Transverse colon (tissue), 4 donors: ENCODE measurements at regions not wholly inside any gene's neighbourhood (a gene's known extent, or its start where the extent isn't known, plus 50 kb on each side); places are given as distances from the start of the nearest gene placed in this dataset.

Experiments
- DNase-seq: peaks from one replicate; pipeline ENCODE4 v3.0.0-alpha.2; 2019
- H3K27ac ChIP-seq, 4 donors: fragments of 200-600 bp; sonication (generic); 2 replicates each; pipeline ENCODE4 v1.5.1; 2016 to 2018; ENCODE audit warnings: inconsistent platforms in 4 of 4
- H3K27me3 ChIP-seq: fragments of 200-600 bp; sonication (generic); 2 replicates; pipeline ENCODE4 v1.5.1; 2017; ENCODE audit warnings: inconsistent platforms
- H3K36me3 ChIP-seq, 4 donors: fragments of 200-600 bp; sonication (generic); 2 replicates each; pipeline ENCODE4 v1.5.1; 2017 to 2019; ENCODE audit warnings: inconsistent platforms in 4 of 4
- H3K4me1 ChIP-seq, 4 donors: fragments of 200-600 bp; sonication (generic); 2 replicates each; pipeline ENCODE4 v1.5.1; 2017 to 2020; ENCODE audit warnings: inconsistent platforms in 4 of 4
- H3K4me3 ChIP-seq, 4 donors: fragments of 200-600 bp; sonication (generic); 1 replicate in 1 of 4; 2 replicates in 3 of 4; pipeline versions ENCODE4 v1.5.1 to v1.6.1; 2017 to 2019; ENCODE audit warnings: inconsistent platforms in 4 of 4
- H3K9me3 ChIP-seq, 2 donors: fragments of 200-600 bp; sonication (generic); 2 replicates each; pipeline ENCODE4 v1.5.1; 2017 to 2019; ENCODE audit warnings: inconsistent platforms in 2 of 2
- CTCF ChIP-seq, 5 experiments: fragments of 200-600 bp in 3 of 5; fragments of 450-650 bp in 2 of 5; sonication (generic) in 3 of 5; IDR thresholded peaks; 1 replicate in 2 of 5; 2 replicates in 3 of 5; pipeline ENCODE4 v1.5.1; 2016 to 2017; ENCODE audit warnings: antibody characterized with exemption in 5 of 5, inconsistent platforms in 3 of 5, mild to moderate bottlenecking in 2 of 5, moderate library complexity in 1 of 5
- EP300 ChIP-seq: sonication (generic); formaldehyde crosslinking; IDR thresholded peaks from one replicate; pipeline ENCODE4 v1.6.1; 2017; ENCODE audit warnings: antibody characterized with exemption, low read depth
- POLR2A ChIP-seq: fragments of 450-650 bp; IDR thresholded peaks from one replicate; pipeline ENCODE4 v1.6.1; 2016; ENCODE audit warnings: antibody characterized with exemption, mild to moderate bottlenecking, moderate library complexity
- POLR2AphosphoS5 ChIP-seq, 3 donors: sonication (generic); formaldehyde crosslinking; IDR thresholded peaks; one replicate each; pipeline ENCODE4 v1.6.1; 2016; ENCODE audit warnings: antibody characterized with exemption in 3 of 3
- WGBS, 2 donors: methylation state at CpG; one replicate each; pipeline ENCODE4 v1.1.5; 2018; ENCODE audit warnings: low coverage in 1 of 2; 5-methylcytosine and 5-hydroxymethylcytosine counted together
- in situ Hi-C, 4 donors: fragments of 200-750 bp; cut with MboI; loops; one replicate each; pipeline versions ENCODE4 v1.15.0 to v1.15.1; 2017; ENCODE audit warnings: low sequenced_read_pairs in 3 of 4, low pct_ligation_motif_present in 1 of 4, low pct_unique_long_range_greater_than_20kb in 1 of 4
- intact Hi-C: fragments of 100-400 bp; cut with DNase I; formaldehyde crosslinking; loops from one replicate; pipeline ENCODE4 v1.15.1; 2023; ENCODE audit warnings: low total_unique reads

GRCh38 chr5:110165366-110165765 is 475.6 kb downstream of the MAN2A1 start:
- TF ChIP-seq POLR2A (no peak), CTCF (IDR thresholded peaks at IDR 0.05) (no peak), POLR2AphosphoS5 (IDR thresholded peaks at IDR 0.05) (no peak), EP300 (no peak)
- no peaks in the 10 kb centered on the region for H3K4me1 ChIP-seq
- H3K27ac ChIP-seq = no peak overlapping the region
- H3K4me3 ChIP-seq = no peak overlapping the region
- in situ Hi-C loops = no loop called here
- no peaks in the 10 kb centered on the region for H3K36me3 ChIP-seq
- DNase-seq = no peak
- H3K9me3 ChIP-seq = no peaks in the 10 kb centered on the region
- no peaks in the 10 kb centered on the region for H3K27me3 ChIP-seq
- intact Hi-C loops = no loop called here

- Histone ChIP-seq H3K36me3 (no peaks in the 10 kb centered on the region), H3K27me3 (no peaks in the 10 kb centered on the region), H3K27ac (no peak overlapping the region), H3K4me1 (no peaks in the 10 kb centered on the region), H3K4me3 (no peak overlapping the region), H3K9me3 (peaks cover 0 to 5% of the 10 kb centered on the region in 2 donors)
- no peak for DNase-seq
- in situ Hi-C loops (no loop called here), intact Hi-C loops (no loop called here)
- no peak for TF ChIP-seq POLR2AphosphoS5 (IDR thresholded peaks at IDR 0.05)
- TF ChIP-seq POLR2A = no peak
- no peak for TF ChIP-seq EP300
- no peak for TF ChIP-seq CTCF (IDR thresholded peaks at IDR 0.05)
- 71 to 81% methylated on average over 2 of the region's 2 CpGs for WGBS, 2 donors
Observed at GRCh38 chr5:110167384-110167783, 477.7 kb downstream of the MAN2A1 start.

- in situ Hi-C loops = no loop called here
- no peak overlapping the region for H3K27ac ChIP-seq
- WGBS, 2 donors = 76 to 88% methylated on average over 2 of the region's 2 CpGs
Observed at GRCh38 chr5:110169461-110169860, 479.7 kb downstream of the MAN2A1 start.

GRCh38 chr5:110177729-110178128 is 488.0 kb downstream of the MAN2A1 start:
- TF ChIP-seq EP300 (no peak), POLR2A (no peak), CTCF (IDR thresholded peaks at IDR 0.05) (no peak), POLR2AphosphoS5 (IDR thresholded peaks at IDR 0.05) (no peak)
- DNase-seq = no peak
- intact Hi-C loops = no loop called here
- H3K9me3 ChIP-seq = no peaks in the 10 kb centered on the region
- H3K4me3 ChIP-seq = no peak overlapping the region
- no peaks in the 10 kb centered on the region for H3K27me3 ChIP-seq
- in situ Hi-C loops = no loop called here
- H3K36me3 ChIP-seq = no peaks in the 10 kb centered on the region
- WGBS, 2 donors = 80 to 100% methylated on average over 1 to 2 of the region's 2 CpGs
- H3K4me1 ChIP-seq = no peaks in the 10 kb centered on the region
- H3K27ac ChIP-seq = no peak overlapping the region

More at GRCh38 chr5:110169461-110169860, 479.7 kb downstream of the MAN2A1 start:
- Histone ChIP-seq H3K4me1 (no peaks in the 10 kb centered on the region), H3K36me3 (no peaks in the 10 kb centered on the region), H3K9me3 (peaks cover 0 to 5% of the 10 kb centered on the region in 2 donors), H3K27me3 (no peaks in the 10 kb centered on the region), H3K4me3 (no peak overlapping the region)
- TF ChIP-seq EP300 (no peak), POLR2A (no peak)
- no peak for DNase-seq
- intact Hi-C loops = no loop called here

GRCh38 chr5:110179321-110179720 is 489.6 kb downstream of the MAN2A1 start:
- no peak overlapping the region for H3K27ac ChIP-seq
- in situ Hi-C loops (no loop called here), intact Hi-C loops (no loop called here)
- 64 to 86% methylated on average over 1 to 2 of the region's 2 CpGs for WGBS, 2 donors
- H3K27me3 ChIP-seq = no peaks in the 10 kb centered on the region
- H3K4me3 ChIP-seq = no peak overlapping the region
- no peaks in the 10 kb centered on the region for H3K36me3 ChIP-seq
- no peak for DNase-seq
- H3K4me1 ChIP-seq = no peaks in the 10 kb centered on the region
- no peak for TF ChIP-seq POLR2AphosphoS5 (IDR thresholded peaks at IDR 0.05)
- no peak for TF ChIP-seq POLR2A
- TF ChIP-seq CTCF (IDR thresholded peaks at IDR 0.05) = no peak
- TF ChIP-seq EP300 = no peak
- no peaks in the 10 kb centered on the region for H3K9me3 ChIP-seq
